Neural crest cell (in vitro differentiated cells): ENCODE measurements at regions not wholly inside any gene's neighbourhood (a gene's known extent, or its start where the extent isn't known, plus 50 kb on each side); places are given as distances from the start of the nearest gene placed in this dataset.

Experiments used
- DNase-seq: peaks from one replicate; pipeline ENCODE4 v3.0.0; 2021; ENCODE audit warnings: low read depth, mixed read lengths, low spot score
- H3K27ac Mint-ChIP-seq: one replicate; pipeline ENCODE4 v1.8.0; 2021; ENCODE audit warnings: mild to moderate bottlenecking, mixed read lengths; ENCODE audit not compliant: unreplicated experiment
- H3K27me3 Mint-ChIP-seq: 2 replicates; pipeline ENCODE4 v1.8.0; 2021; ENCODE audit warnings: low read depth, mild to moderate bottlenecking, mixed read lengths
- H3K36me3 Mint-ChIP-seq: 2 replicates; pipeline ENCODE4 v1.8.0; 2021; ENCODE audit warnings: low read depth, mild to moderate bottlenecking, mixed read lengths
- H3K4me1 Mint-ChIP-seq: 2 replicates; pipeline ENCODE4 v1.8.0; 2021; ENCODE audit warnings: mixed read lengths
- H3K4me3 Mint-ChIP-seq: one replicate; pipeline ENCODE4 v1.8.0; 2021; ENCODE audit warnings: mild to moderate bottlenecking, mixed read lengths
- H3K9me3 Mint-ChIP-seq: 2 replicates; pipeline ENCODE4 v1.8.0; 2021; ENCODE audit warnings: mixed read lengths
- CTCF ChIP-seq: fragments of 200-600 bp; sonication (generic); conservative IDR thresholded peaks from 2 replicates; pipeline ENCODE4 v1.5.0; 2021; ENCODE audit warnings: antibody characterized with exemption, mild to moderate bottlenecking

- Mint-ChIP-seq H3K27me3 (peaks cover 2% of the 10 kb centered on the region), H3K36me3 (peaks cover 18% of the 10 kb centered on the region), H3K4me1 (no peaks in the 10 kb centered on the region), H3K4me3 (no peak overlapping the region), H3K9me3 (peaks cover 19% of the 10 kb centered on the region), H3K27ac (no peak overlapping the region)
- no peak for TF ChIP-seq CTCF
- DNase-seq = no peak
Observed at GRCh38 chr10:85026878-85027467, 698.6 kb downstream of the CCSER2 start.

- no peak for TF ChIP-seq CTCF
- Mint-ChIP-seq H3K27me3 (no peaks in the 10 kb centered on the region), H3K4me1 (no peaks in the 10 kb centered on the region), H3K36me3 (peaks cover 10% of the 10 kb centered on the region), H3K27ac (no peak overlapping the region), H3K4me3 (no peak overlapping the region), H3K9me3 (peaks cover 19% of the 10 kb centered on the region)
- DNase-seq = no peak
Observed at GRCh38 chr10:85032981-85033380, 704.6 kb downstream of the CCSER2 start.

GRCh38 chr10:85036661-85037060, 708.3 kb downstream of the CCSER2 start:
- H3K27ac Mint-ChIP-seq = no peak overlapping the region
- no peak overlapping the region for H3K4me3 Mint-ChIP-seq
- no peak for TF ChIP-seq CTCF
- no peaks in the 10 kb centered on the region for H3K4me1 Mint-ChIP-seq
- no peaks in the 10 kb centered on the region for H3K27me3 Mint-ChIP-seq
- no peak for DNase-seq
- peaks cover 21% of the 10 kb centered on the region for H3K9me3 Mint-ChIP-seq
- peaks cover 9% of the 10 kb centered on the region for H3K36me3 Mint-ChIP-seq

GRCh38 chr10:85039311-85039710, 710.9 kb downstream of the CCSER2 start:
- peaks cover 16% of the 10 kb centered on the region for H3K9me3 Mint-ChIP-seq
- H3K4me1 Mint-ChIP-seq = peaks cover 6% of the 10 kb centered on the region
- no peak for DNase-seq
- no peak overlapping the region for H3K4me3 Mint-ChIP-seq
- peaks cover 7% of the 10 kb centered on the region for H3K36me3 Mint-ChIP-seq
- TF ChIP-seq CTCF = no peak
- H3K27me3 Mint-ChIP-seq = no peaks in the 10 kb centered on the region
- H3K27ac Mint-ChIP-seq = no peak overlapping the region

- no peak for DNase-seq
- no peak for TF ChIP-seq CTCF
Observed at GRCh38 chr10:85043207-85043606, 714.8 kb downstream of the CCSER2 start.

More at GRCh38 chr10:85043207-85043606, 714.8 kb downstream of the CCSER2 start:
- H3K36me3 Mint-ChIP-seq = peaks cover 7% of the 10 kb centered on the region
- no peak overlapping the region for H3K27ac Mint-ChIP-seq
- no peak overlapping the region for H3K4me3 Mint-ChIP-seq
- H3K9me3 Mint-ChIP-seq = peaks cover 13% of the 10 kb centered on the region
- peaks cover 6% of the 10 kb centered on the region for H3K4me1 Mint-ChIP-seq
- no peaks in the 10 kb centered on the region for H3K27me3 Mint-ChIP-seq
